ENCODE measurements at regions not wholly inside any gene's neighbourhood (a gene's known extent, or its start where the extent isn't known, plus 50 kb on each side); places are given as distances from the start of the nearest gene placed in this dataset.
"Not testable (repeated sequence)": the region's sequence is repeated elsewhere in the genome, so short reads cannot be mapped to it uniquely, and the experiment has no call there.

GRCh38 chr20:33908336-33908735 lies 85.4 kb upstream of the RALY start:
- no peak for DNase-seq (ENCODE audit: low read depth)

GRCh38 chr20:33908868-33909267 lies 84.8 kb upstream of the RALY start:
- DNase-seq (ENCODE audit: low read depth) = no peak

DNA sequence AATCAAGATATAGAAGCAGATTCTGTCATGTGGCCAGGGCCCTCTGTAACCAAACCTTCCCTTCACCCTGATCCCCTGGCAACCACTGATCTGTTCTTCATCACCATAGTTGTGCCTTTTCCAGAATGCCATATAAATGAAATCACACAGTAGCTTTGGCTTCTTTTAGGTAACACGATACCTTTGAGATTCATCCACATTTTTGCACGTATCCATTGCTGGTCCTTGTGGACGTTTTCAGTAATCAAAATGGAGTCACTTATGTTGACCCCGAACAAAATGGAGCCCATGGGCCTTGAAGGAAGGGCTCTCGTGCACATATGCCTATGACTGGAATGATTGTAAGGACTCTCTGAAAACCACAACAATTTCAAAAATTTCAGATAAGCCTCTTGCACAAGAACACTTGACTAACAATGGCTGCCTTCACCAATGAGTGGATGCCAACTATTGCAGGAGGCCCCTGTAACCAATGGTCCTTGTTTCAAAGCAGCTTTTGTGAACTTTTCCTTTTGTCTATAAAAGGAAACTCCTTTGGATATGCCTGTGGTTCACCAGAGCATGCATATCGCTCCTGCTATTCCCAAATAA lies 84.3 kb upstream of the RALY start:
- no peak for DNase-seq (ENCODE audit: low read depth)

DNA sequence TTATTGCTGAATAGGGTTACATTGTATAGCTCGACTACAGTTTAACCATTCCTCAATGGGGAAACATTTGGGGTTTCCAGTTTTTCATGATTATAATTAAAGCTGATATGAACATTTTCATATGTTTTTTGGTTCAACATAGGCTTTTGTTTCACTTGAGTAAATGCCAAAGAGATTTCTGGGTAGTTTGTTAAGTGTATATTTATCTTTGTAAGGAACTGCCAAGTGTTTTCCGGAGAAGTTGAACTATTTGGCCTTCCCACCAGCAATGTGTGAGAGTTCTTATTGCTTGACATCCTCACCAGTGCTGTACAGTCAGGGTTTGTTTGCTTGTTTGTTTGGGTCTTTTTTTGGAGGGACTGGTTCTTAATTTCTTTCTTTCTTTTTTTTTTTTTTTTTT lies 83.7 kb upstream of the RALY start:
- no peak for DNase-seq (ENCODE audit: low read depth)

DNA sequence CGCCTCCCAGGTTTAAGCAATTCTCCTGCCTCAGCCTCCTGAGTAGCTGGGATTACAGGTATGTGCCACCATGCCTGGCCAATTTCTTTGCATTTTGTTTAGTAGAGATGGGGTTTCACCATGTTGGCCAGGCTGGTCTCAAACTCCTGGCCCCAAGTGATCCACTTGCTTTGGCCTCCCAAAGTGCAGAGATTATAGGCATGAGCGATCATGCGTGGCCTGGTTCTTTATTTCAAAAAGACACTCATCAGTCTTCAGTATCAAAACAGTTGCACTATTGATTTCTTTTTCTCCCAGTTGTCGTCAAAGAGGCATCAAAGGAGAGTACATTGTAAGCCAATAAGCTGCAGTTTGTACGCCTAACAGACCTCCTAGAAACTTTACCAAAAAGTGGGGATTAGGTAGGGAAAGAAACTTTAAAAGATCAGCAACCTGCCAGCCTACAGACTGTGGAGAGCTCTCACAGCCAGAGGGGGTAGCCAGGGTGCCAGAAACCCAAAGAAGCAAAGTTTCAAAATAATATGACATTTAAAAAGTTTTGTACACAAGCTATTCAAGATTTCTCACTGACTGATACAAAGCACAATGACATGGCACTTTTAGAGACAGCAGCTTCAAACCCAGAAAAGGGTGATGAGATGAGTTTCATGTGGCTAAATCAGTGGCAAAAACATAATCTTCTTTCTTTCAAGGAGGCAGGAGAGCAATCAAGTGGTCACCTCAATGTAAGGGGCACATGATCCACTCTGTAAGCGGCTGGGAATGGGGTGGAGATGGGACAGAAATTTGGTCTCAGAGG lies 83.0 kb upstream of the RALY start:
- DNase-seq (ENCODE audit: low read depth) = no peak

DNA sequence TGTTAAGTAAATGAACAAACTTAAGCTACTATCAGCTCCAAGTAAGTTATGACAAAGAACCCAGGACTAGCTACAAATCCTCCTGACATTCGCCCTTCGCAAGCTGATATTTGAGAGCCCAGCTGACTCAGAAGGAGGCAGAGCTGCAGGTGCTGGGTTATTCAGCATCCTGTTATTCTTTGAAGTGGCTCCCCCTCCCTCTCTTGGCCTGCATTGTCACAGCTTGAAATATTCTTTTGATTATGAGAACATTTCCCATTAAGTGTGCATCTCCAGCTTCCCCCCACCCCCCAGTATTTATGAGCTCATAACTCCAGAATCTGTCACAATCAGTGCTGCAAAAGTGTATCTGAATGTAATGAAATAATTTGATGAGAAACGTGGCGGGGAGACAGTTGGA lies 78.8 kb upstream of the RALY start:
- peak; percentile 9 for DNase-seq (ENCODE audit: low read depth)

DNA sequence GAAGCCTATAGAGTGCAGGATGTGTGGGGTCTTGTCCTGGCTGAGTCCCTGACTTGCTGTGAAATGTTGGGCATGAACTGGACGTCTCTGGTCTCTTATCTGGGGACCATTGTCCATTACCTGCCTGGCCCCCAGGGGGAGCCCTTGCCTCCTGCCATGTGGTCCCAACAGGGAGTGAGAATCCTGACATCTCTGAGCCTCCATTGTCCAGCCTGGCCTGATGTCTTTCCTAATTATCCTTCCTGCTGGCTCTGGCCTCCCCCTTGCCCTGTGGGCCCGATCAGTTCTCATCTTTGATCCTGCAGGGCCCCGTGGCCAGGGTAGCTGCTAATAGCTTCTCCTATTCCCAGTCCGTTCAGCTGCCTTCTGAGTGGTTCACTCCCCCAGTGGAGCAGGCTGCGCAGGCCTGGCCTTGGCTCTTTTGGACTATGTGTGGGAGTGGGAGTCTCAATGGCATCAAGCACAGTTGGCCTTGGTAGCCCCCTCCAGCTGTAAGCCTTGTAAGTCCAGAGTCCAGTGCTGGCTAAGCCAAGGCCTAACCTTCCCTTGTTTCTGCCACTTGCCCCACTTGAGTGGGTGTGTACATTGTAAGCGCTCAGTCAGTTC lies 77.9 kb upstream of the RALY start:
- peak; percentile 47 for DNase-seq (ENCODE audit: low read depth)

DNA sequence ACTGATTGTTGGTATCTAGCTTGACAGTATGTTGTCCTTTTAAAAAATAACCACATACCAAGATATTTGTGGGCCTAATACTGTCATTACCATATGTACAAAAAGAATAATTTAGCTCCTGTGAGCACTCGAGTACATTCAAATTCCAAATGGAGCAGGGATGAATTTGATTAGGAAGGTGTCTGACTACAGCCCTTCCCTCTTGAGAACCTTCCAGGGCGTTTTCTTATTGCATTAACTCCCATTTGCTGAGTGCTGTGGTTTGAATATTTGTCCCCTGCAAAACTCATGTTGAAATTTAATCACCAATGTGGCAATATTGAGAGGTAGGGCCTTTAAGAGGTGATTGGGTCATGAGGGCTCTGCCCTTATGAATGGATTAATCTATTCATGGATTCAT lies 76.9 kb upstream of the RALY start:
- DNase-seq (ENCODE audit: low read depth) = no peak

GRCh38 chr20:33917831-33918525 lies 75.7 kb upstream of the RALY start:
- DNase-seq (ENCODE audit: low read depth) = no peak

DNA sequence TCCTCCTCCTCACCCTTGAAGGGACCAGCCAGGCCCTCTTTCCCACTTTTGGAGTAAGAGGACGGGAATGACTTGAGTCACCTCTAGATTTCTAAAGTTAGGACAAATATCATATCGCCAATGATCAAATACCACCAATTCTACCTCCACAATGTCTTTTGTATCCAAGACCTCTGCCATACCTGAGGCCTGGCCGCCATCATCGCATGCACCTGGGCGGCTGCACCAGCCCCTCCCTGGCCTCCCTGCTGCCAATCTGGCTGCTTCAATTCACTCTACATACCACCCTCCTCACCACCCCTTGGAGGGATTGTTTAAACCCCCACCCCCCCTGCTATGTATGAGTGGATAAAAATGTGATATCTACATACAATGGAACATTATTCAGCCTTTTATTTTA lies 75.0 kb upstream of the RALY start:
- no peak for DNase-seq (ENCODE audit: low read depth)

GRCh38 chr20:33919653-33920052 lies 74.1 kb upstream of the RALY start:
- DNase-seq (ENCODE audit: low read depth) = no peak

GRCh38 chr20:33922224-33922623 lies 71.5 kb upstream of the RALY start:
- DNase-seq (ENCODE audit: low read depth) = no peak

DNA sequence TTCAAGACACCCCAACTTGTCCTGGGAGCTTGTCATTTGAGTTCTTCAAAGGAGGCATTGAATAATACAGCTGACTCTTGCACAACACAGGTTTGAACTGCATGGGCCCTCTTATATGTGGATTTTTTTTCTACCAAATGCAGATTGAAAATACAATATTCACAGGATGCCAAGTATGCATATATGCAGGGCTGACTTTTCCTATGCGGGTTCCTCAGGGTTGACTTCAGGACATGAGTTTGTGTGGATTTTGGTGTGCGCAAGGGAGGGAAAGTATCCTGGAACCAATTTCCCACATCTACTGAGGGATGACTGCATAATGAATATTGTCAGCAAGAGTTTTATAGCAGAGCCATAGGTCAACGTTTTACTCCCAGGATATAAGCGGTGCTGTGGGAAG lies 70.0 kb upstream of the RALY start:
- no peak for DNase-seq (ENCODE audit: low read depth)

GRCh38 chr20:33925867-33926266 lies 67.8 kb upstream of the RALY start:
- no peak for DNase-seq (ENCODE audit: low read depth)

- DNase-seq (ENCODE audit: low read depth) = no peak
Observed at GRCh38 chr20:33926425-33926824, 67.3 kb upstream of the RALY start.

GRCh38 chr20:33927724-33928123 lies 66.0 kb upstream of the RALY start:
- DNase-seq (ENCODE audit: low read depth) = no peak

DNA sequence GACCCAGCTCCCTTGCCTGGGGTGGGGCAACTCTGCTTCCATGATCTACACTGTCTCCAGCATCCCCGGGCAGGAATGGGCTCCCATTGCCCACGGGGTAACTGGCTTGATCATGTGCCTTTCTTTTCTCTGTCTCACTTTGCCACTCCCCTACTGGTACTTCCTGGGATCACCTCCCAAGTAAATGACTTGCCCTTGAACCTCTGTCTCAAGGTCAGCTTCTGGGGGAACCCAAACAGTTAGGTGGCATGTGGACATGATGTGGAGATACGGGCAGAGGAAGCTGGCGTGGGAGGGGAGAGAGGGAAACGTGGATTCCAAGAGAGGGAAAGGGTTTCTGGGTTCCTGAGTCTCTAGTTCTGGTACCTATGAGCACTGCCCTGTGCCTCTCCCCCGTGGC lies 63.8 kb upstream of the RALY start:
- DNase-seq (ENCODE audit: low read depth) = no peak

- peak; percentile 55 for DNase-seq (ENCODE audit: low read depth)
Observed at GRCh38 chr20:33933469-33933909, 60.2 kb upstream of the RALY start.

DNA sequence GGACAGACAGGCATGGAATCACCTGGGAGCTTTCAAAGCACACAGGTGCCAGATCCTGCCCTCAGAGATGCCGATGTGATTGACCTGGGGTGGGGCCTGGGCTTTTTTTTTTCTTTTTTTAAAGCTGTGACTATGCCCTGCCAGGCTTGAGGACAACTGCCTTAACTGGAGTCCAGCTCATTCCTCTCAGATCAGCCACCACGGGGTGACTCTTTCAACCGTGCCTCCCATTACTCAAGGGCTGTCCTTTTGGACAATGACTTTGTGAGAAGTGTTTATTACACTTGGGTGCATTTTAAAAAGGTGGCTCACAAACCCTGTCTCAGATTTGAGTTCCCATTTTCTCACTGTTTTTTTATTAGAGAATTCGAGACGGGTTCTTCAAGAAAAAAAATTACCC lies 57.1 kb upstream of the RALY start:
- DNase-seq (ENCODE audit: low read depth) = no peak

DNA sequence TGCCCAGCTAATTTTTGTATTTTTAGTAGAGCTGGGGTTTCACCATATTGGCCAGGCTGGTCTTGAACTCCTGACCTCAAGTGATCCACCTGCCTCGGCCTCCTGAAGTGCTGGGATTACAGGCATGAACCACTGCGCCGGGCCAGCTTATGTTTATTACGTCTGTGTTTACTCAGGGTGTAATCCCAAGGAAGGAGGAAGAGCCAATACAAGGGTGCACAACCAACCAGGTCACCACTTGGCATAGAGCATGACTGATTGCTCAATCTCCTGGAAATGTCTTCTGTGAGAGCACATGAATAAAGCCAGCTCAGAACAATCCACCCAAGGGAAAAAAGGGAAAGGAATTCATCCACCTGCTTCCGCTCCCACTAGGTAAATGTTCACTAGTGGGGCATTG lies 54.7 kb upstream of the RALY start:
- DNase-seq (ENCODE audit: low read depth) = not testable (repeated sequence)

GRCh38 chr20:33940666-33941065 lies 53.0 kb upstream of the RALY start:
- DNase-seq (ENCODE audit: low read depth) = no peak
